ENCODE measurements at regions not wholly inside any gene's neighbourhood (a gene's known extent, or its start where the extent isn't known, plus 50 kb on each side); places are given as distances from the start of the nearest gene placed in this dataset.

DNA sequence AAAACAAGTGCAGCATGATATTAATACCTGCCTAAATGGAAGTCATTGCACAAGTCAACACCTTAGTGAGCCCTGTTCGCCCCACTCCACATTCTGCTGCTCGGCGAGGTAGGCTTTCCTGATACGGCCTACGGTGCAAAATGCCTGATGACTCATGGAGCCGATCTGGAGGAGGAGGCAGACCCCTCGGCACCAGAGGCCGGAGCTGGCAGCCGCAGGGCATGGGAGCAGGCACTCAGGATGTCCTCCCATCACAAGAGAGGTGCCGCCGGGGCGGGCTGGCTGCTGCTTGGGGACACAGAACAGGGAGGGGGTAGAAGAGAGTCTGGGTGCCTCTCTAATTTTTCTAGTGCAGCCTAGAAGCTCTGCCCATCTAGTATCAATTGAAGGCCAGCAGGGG is 418.5 kb upstream of the MGMT start:
- H3K4me3 ChIP-seq (replicated peaks in 1 of 2; ENCODE audit: low read depth in 2 of 2, low read length in 2 of 2) = no peak overlapping the region
- TF ChIP-seq, protein P1, sequence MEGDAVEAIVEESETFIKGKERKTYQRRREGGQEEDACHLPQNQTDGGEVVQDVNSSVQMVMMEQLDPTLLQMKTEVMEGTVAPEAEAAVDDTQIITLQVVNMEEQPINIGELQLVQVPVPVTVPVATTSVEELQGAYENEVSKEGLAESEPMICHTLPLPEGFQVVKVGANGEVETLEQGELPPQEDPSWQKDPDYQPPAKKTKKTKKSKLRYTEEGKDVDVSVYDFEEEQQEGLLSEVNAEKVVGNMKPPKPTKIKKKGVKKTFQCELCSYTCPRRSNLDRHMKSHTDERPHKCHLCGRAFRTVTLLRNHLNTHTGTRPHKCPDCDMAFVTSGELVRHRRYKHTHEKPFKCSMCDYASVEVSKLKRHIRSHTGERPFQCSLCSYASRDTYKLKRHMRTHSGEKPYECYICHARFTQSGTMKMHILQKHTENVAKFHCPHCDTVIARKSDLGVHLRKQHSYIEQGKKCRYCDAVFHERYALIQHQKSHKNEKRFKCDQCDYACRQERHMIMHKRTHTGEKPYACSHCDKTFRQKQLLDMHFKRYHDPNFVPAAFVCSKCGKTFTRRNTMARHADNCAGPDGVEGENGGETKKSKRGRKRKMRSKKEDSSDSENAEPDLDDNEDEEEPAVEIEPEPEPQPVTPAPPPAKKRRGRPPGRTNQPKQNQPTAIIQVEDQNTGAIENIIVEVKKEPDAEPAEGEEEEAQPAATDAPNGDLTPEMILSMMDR (IDR thresholded peaks at IDR 0.05; ENCODE audit: low read depth, low read length) = no peak
- no peak for DNase-seq (ENCODE audit: low read depth in 2 of 2)

DNA sequence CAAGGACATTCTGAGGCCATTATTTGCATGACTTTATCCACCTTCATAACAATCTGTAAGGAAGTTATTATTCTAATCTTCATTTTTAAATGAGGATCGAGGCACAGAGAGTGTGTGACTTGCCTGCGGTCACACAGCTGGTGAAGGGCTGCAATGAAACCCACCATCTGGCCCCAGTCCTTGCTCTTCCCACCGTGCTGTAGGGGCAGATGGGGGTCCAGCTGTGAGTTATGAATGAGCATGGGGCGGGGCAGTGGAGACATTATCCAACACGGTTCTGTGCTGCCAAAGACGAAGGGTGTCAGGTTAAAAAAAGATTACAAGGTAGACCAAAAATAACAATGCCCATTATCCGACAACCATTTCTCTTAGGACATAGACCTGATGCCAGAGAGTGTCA is 417.5 kb upstream of the MGMT start:
- TF ChIP-seq, protein P1 (IDR thresholded peaks at IDR 0.05; ENCODE audit: low read depth, low read length) = no peak
- DNase-seq (ENCODE audit: low read depth in 2 of 2) = no peak
- no peak overlapping the region for H3K4me3 ChIP-seq (replicated peaks in 1 of 2; ENCODE audit: low read depth in 2 of 2, low read length in 2 of 2)

DNA sequence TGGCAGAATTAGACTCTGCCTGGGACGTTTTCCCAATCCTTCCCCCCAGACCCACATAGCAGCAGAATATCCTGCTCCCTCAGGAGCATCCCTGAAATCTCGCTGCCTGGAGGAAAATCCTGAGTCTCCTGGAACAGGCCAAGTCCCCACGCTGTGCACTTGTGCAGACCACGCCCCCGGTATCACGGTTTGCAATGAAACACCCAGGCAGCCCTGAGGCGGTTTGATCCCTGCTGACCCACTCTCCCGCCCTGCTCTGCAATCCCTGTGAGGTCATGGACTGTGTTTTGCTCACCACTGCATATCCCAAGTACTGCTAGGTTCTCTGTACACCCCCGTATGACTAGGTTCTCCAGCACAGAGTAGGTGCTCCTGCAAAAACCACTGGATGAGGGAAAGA is 411.8 kb upstream of the MGMT start:
- TF ChIP-seq, protein P1 (IDR thresholded peaks at IDR 0.05; ENCODE audit: low read depth, low read length) = no peak
- no peak for DNase-seq (ENCODE audit: low read depth in 2 of 2)
- no peak overlapping the region for H3K4me3 ChIP-seq (replicated peaks in 1 of 2; ENCODE audit: low read depth in 2 of 2, low read length in 2 of 2)

DNA sequence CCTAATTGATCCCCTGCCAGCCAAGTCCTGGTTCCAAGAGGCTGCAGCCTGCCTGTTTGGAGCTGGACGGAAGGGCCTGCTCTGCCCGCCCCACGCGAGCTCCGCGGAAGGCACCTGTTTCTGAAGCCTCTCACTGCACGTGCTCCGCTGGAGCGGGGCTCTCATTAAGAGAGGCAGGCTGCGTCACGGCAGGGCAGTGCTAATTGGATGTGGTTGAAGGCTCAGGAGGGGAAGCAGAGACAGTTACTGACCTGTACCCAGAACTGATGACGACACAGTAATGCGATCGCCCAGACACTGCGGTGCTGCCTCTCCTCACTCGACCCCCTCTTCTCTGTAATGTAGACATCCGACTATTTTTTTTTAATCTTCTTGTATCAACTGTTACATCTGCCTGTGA is 411.1 kb upstream of the MGMT start:
- no peak for DNase-seq (ENCODE audit: low read depth in 2 of 2)
- TF ChIP-seq, protein P1 (IDR thresholded peaks at IDR 0.05; ENCODE audit: low read depth, low read length) = no peak
- H3K4me3 ChIP-seq (replicated peaks in 1 of 2; ENCODE audit: low read depth in 2 of 2, low read length in 2 of 2) = no peak overlapping the region

DNA sequence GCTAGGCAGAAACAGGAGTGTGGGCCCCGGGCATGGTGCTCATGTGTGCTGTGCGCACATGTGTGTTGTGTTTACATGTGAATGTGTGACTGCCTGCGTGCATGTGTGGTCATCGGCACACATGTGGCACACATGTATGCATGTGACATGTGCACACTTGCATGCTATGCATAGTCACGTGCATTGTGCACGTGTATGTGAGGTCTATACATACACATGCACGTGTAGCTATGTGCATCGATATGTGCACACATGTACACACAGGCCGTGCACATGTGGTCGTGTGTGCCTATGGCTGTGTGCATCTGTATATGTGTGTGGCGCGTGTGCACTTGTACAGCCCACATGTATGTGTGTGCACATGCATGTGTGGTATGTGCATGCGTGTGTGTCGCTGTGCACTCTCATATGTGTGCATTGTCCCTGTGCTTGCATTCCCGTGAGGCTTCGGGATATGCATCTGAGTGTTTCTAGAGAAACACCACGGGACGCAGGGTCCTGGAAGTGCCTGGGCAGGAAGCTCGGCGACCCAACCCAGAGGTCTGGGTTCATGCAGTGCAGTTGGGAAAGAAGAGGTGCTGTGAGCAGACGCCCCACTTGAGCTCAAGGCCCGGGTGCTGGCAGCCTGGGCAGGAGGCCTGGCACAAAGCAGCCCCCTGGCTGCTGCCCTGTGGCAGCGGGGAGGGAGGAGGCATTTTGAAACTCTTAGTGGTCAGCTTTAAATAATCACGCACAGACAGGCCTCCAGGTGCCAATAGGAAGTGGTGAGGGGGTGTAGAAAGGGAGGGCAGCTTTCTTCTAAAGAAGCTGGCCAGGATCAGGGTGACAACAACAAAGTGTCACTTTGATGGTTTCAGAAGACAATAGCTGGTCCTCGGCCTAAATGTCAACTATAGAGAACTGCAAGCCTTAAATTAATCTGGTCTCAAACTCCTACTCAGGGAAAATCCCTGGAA is 410.0 kb upstream of the MGMT start:
- H3K4me3 ChIP-seq (replicated peaks in 1 of 2; ENCODE audit: low read depth in 2 of 2, low read length in 2 of 2) = no peak overlapping the region
- TF ChIP-seq, protein P1 (IDR thresholded peaks at IDR 0.05; ENCODE audit: low read depth, low read length) = no peak
- DNase-seq (ENCODE audit: low read depth in 2 of 2) = no peak

DNA sequence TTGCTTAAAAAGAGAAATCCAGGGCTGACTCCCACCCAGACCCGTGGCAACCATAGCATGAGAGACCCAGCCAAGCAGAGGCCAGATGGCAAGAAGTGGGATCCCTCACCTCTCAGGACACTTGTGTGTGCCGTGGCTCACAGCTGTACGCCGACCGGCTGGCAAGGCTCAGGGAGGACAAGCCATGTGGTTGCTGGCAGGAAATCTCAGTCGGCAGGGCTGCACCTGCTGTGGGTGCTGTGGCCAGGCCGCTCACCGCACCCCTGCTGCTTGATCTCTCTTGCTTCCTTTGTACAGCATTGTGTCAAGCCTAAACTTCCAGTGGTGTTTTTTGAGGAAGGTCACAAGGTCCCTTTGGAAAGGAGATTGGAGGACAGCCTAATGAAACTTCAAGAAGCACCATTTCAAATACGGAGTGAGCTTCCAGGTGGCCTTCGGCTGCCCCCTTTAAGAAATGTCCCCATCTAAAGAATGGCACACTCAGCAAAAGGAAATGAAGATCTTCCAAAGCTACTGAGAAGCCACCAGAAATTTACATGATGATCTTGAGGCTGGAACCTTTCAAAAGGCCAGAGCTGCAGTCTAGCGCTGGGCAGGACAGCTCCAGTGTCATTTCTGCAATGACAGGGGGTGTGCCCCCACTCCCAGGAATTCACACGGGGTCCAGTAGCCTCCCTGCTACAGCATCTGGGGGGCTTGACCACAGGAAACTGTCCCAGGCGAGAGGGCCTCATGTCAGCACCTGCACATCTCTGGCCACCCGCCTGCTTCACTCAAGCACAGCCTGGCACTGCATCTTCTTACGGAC is 409.0 kb upstream of the MGMT start:
- DNase-seq (ENCODE audit: low read depth in 2 of 2) = no peak
- TF ChIP-seq, protein P1 (IDR thresholded peaks at IDR 0.05; ENCODE audit: low read depth, low read length) = no peak
- H3K4me3 ChIP-seq (replicated peaks in 1 of 2; ENCODE audit: low read depth in 2 of 2, low read length in 2 of 2) = no peak overlapping the region
